B cell (primary cell): ENCODE measurements at regions not wholly inside any gene's neighbourhood (a gene's known extent, or its start where the extent isn't known, plus 50 kb on each side); places are given as distances from the start of the nearest gene placed in this dataset.

Experiments used
- ATAC-seq: fragments of 200-7000 bp; cut with Tn5 transposase; one replicate; pipeline ENCODE4 v1.10.0; 2021; ENCODE audit warnings: low read depth, mild to moderate bottlenecking, moderate number of reproducible peaks, moderate library complexity
- CTCF ChIA-PET: fragments of 350-600 bp; sonication (Branson Sonifier 250); formaldehyde crosslinking; loops from one replicate; lab custom pipeline; 2021; ENCODE audit warnings: antibody characterized with exemption, inconsistent platforms; lab: Charles Lee
- POLR2A ChIA-PET: fragments of 350-600 bp; sonication (Branson Sonifier 250); formaldehyde crosslinking; loops from one replicate; lab custom pipeline; 2021; ENCODE audit warnings: antibody characterized with exemption; lab: Charles Lee
- DNase-seq: peaks from one replicate; pipeline ENCODE4 v3.0.0; 2013
- H2AFZ ChIP-seq: 2 replicates; pipeline ENCODE4 v1.6.1; 2012; ENCODE audit warnings: mild to moderate bottlenecking, low read depth, low read length; ENCODE audit not compliant: insufficient read depth, poor library complexity, severe bottlenecking
- H3K27ac ChIP-seq, 2 donors: 1 replicate in 1 of 2; 2 replicates in 1 of 2; pipeline ENCODE4 v1.5.1; 2012 to 2013; ENCODE audit warnings: low read length in 2 of 2, mild to moderate bottlenecking in 2 of 2, moderate library complexity in 1 of 2
- H3K27me3 ChIP-seq, 4 experiments: fragments of 200-600 bp in 1 of 4; sonication (generic) in 1 of 4; replicated peaks in 1 of 4; 1 replicate in 2 of 4; 2 replicates in 2 of 4; pipeline versions ENCODE4 v1.6.1 to v1.7.0; 2013 to 2016; ENCODE audit warnings: low read length in 3 of 4, mild to moderate bottlenecking in 2 of 4, mixed read lengths in 1 of 4, moderate library complexity in 1 of 4; ENCODE audit not compliant: insufficient read depth in 4 of 4, control insufficient read depth in 3 of 4; ENCODE audit errors: control extremely low read depth in 1 of 4
- H3K36me3 ChIP-seq, 2 experiments: replicated peaks in 1 of 2; 1 replicate in 1 of 2; 2 replicates in 1 of 2; pipeline versions ENCODE4 v1.6.1 to v1.7.1; 2013; ENCODE audit warnings: low read length in 1 of 2; ENCODE audit not compliant: insufficient read depth in 2 of 2, control insufficient read depth in 1 of 2; ENCODE audit errors: control extremely low read depth in 1 of 2, extremely low read depth in 1 of 2
- H3K4me1 ChIP-seq, 2 donors: fragments of 200-600 bp in 1 of 2; sonication (generic) in 1 of 2; 1 replicate in 1 of 2; 2 replicates in 1 of 2; pipeline versions ENCODE4 v1.5.1 to v1.6.1; 2013 to 2017; ENCODE audit warnings: low read length in 2 of 2; ENCODE audit not compliant: control insufficient read depth in 2 of 2, insufficient read depth in 2 of 2
- H3K4me2 ChIP-seq: replicated peaks from 2 replicates; pipeline ENCODE3; 2012; ENCODE audit warnings: mild to moderate bottlenecking, low read depth, low read length; ENCODE audit not compliant: poor library complexity, severe bottlenecking
- H3K4me3 ChIP-seq, 5 experiments: fragments of 200-600 bp in 1 of 5; sonication (generic) in 1 of 5; 1 replicate in 3 of 5; 2 replicates in 2 of 5; pipeline versions ENCODE4 v1.5.1 to v1.7.0; 2011 to 2016; ENCODE audit warnings: low read length in 4 of 5, mild to moderate bottlenecking in 4 of 5, low read depth in 2 of 5, control low read depth in 1 of 5, moderate library complexity in 1 of 5; ENCODE audit not compliant: insufficient read depth in 1 of 5; ENCODE audit errors: control extremely low read depth in 1 of 5, extremely low read depth in 1 of 5
- H3K79me2 ChIP-seq: fragments of 200-600 bp; sonication (generic); one replicate; pipeline ENCODE4 v1.6.0; 2016; ENCODE audit warnings: low read length; ENCODE audit not compliant: control insufficient read depth, insufficient read depth
- H3K9ac ChIP-seq: fragments of 200-600 bp; sonication (generic); 2 replicates; pipeline ENCODE4 v1.6.1; 2017; ENCODE audit warnings: mild to moderate bottlenecking, low read length, moderate library complexity
- H3K9me3 ChIP-seq, 3 donors: one replicate each; pipeline versions ENCODE4 v1.6.1 to v1.7.1; 2013; ENCODE audit warnings: low read length in 2 of 3; ENCODE audit not compliant: control insufficient read depth in 2 of 3, insufficient read depth in 1 of 3; ENCODE audit errors: control extremely low read depth in 1 of 3
- H4K20me1 ChIP-seq: 2 replicates; pipeline ENCODE4 v1.6.0; 2012; ENCODE audit warnings: mild to moderate bottlenecking, low read length; ENCODE audit not compliant: insufficient read depth, control insufficient read depth, poor library complexity, severe bottlenecking
- H3K27ac Mint-ChIP-seq: one replicate; pipeline ENCODE4 v1.8.0; 2021; ENCODE audit warnings: mixed read lengths
- H3K27me3 Mint-ChIP-seq: one replicate; pipeline ENCODE4 v1.8.0; 2021; ENCODE audit warnings: mixed read lengths
- H3K4me1 Mint-ChIP-seq: one replicate; pipeline ENCODE4 v1.8.0; 2021; ENCODE audit warnings: mixed read lengths
- H3K4me3 Mint-ChIP-seq: one replicate; pipeline ENCODE4 v1.8.0; 2021; ENCODE audit warnings: mixed read lengths
- H3K9me3 Mint-ChIP-seq: one replicate; pipeline ENCODE4 v1.8.0; 2022; ENCODE audit warnings: mixed read lengths; ENCODE audit not compliant: insufficient read depth
- EZH2 ChIP-seq: IDR thresholded peaks from 2 replicates; pipeline ENCODE4 v1.6.1; 2012; ENCODE audit warnings: borderline replicate concordance, low read depth, mild to moderate bottlenecking, moderate library complexity, low read length; ENCODE audit not compliant: insufficient read depth, poor library complexity, severe bottlenecking
- WGBS: methylation state at CpG from one replicate; pipeline ENCODE4 v1.1.5; 2013; ENCODE audit warnings: missing lambda C conversion rate; ENCODE audit not compliant: insufficient coverage; 5-methylcytosine and 5-hydroxymethylcytosine counted together
- intact Hi-C: fragments of 100-400 bp; cut with micrococcal nuclease; formaldehyde crosslinking; loops from one replicate; pipeline ENCODE4 v1.10.0; 2022
- TF ChIP-seq, protein P1 (sequence below): fragments of 200-600 bp; IDR thresholded peaks from one replicate; pipeline ENCODE4 v1.8.0; 2022; ENCODE audit warnings: antibody characterized with exemption, mild to moderate bottlenecking

DNA sequence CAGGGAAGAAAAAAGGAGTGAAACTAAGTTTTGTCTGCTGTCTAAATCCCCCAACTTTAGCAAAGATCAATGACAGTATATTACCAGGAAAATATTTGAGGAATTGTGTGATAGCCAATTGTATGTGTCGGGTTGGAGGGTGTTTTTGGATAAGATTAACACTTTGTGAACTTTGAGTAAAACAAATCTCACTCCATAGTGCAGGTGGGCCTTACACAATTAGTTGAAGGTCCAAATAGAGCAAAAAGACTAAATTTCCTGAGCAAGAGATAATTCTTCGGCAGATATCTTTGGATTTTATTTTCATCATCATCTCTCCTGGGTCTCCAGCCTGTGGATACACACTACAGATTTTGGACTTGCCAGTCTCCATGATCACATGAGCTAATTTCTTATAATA is 152.8 kb upstream of the CWC22 start:
- Mint-ChIP-seq H3K4me3 (no peak overlapping the region), H3K27ac (no peak overlapping the region), H3K4me1 (no peaks in the 10 kb centered on the region), H3K27me3 (peaks cover 6% of the 10 kb centered on the region), H3K9me3 (no peaks in the 10 kb centered on the region)
- no peak overlapping the region for H3K4me2 ChIP-seq
- ATAC-seq, result no peak
- H3K9me3 ChIP-seq, result no peaks in the 10 kb centered on the region
- no peak overlapping the region for H3K9ac ChIP-seq
- no peaks in the 10 kb centered on the region for H3K36me3 ChIP-seq
- no peak overlapping the region for H3K4me3 ChIP-seq
- no peak overlapping the region for H2AFZ ChIP-seq
- DNase-seq, result no peak
- POLR2A ChIA-PET, result no interaction called here
- H3K27ac ChIP-seq, result no peak overlapping the region
- no peaks in the 10 kb centered on the region for H3K27me3 ChIP-seq
- intact Hi-C loops, result no loop called here
- CTCF ChIA-PET, result no interaction called here
- WGBS, result no CpG with 5 or more reads among the region's 2 CpGs
- H4K20me1 ChIP-seq, result no peaks in the 10 kb centered on the region
- TF ChIP-seq EZH2, result no peak
- TF ChIP-seq, protein P1, sequence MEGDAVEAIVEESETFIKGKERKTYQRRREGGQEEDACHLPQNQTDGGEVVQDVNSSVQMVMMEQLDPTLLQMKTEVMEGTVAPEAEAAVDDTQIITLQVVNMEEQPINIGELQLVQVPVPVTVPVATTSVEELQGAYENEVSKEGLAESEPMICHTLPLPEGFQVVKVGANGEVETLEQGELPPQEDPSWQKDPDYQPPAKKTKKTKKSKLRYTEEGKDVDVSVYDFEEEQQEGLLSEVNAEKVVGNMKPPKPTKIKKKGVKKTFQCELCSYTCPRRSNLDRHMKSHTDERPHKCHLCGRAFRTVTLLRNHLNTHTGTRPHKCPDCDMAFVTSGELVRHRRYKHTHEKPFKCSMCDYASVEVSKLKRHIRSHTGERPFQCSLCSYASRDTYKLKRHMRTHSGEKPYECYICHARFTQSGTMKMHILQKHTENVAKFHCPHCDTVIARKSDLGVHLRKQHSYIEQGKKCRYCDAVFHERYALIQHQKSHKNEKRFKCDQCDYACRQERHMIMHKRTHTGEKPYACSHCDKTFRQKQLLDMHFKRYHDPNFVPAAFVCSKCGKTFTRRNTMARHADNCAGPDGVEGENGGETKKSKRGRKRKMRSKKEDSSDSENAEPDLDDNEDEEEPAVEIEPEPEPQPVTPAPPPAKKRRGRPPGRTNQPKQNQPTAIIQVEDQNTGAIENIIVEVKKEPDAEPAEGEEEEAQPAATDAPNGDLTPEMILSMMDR, result no peak
- no peaks in the 10 kb centered on the region for H3K4me1 ChIP-seq
- H3K79me2 ChIP-seq, result no peaks in the 10 kb centered on the region

DNA sequence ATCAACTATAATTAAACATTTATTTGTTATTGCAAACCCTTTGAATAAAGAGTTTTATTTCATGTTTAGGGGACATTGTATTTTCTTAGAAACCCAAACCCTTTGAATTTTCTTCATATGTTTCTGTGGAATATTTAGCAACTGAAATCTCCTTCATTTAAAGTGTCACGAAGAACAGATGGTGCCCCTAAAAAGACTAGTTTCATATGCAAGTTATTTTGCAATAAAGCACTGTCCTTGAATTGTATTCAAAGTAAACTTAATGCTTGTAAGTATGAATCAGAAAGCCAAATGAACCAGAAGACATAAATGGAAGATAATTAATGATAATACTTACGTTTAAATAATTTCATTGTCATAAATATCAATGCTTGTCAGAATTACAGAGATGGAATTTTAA is 151.9 kb upstream of the CWC22 start:
- ChIA-PET CTCF (no interaction called here), POLR2A (no interaction called here)
- no peak overlapping the region for H3K4me3 ChIP-seq
- H3K36me3 ChIP-seq, result no peaks in the 10 kb centered on the region
- no peak overlapping the region for H3K9ac ChIP-seq
- H3K27ac ChIP-seq, result no peak overlapping the region
- Mint-ChIP-seq H3K27me3 (peaks cover 6% of the 10 kb centered on the region), H3K4me3 (no peak overlapping the region), H3K9me3 (no peaks in the 10 kb centered on the region), H3K4me1 (no peaks in the 10 kb centered on the region), H3K27ac (no peak overlapping the region)
- H4K20me1 ChIP-seq, result no peaks in the 10 kb centered on the region
- no peaks in the 10 kb centered on the region for H3K79me2 ChIP-seq
- no peak overlapping the region for H2AFZ ChIP-seq
- intact Hi-C loops, result no loop called here
- no peaks in the 10 kb centered on the region for H3K4me1 ChIP-seq
- TF ChIP-seq, protein P1, result no peak
- no peak for TF ChIP-seq EZH2
- ATAC-seq (no peak), DNase-seq (no peak)
- no peaks in the 10 kb centered on the region for H3K27me3 ChIP-seq
- no peak overlapping the region for H3K4me2 ChIP-seq
- no peaks in the 10 kb centered on the region for H3K9me3 ChIP-seq
- WGBS, result no CpG with 5 or more reads among the region's 2 CpGs
